CD4-positive, alpha-beta T cell treated with Interleukin-21 for 1 hour (primary cell): ENCODE measurements at regions not wholly inside any gene's neighbourhood (a gene's known extent, or its start where the extent isn't known, plus 50 kb on each side); places are given as distances from the start of the nearest gene placed in this dataset.
"Not testable (repeated sequence)": the region's sequence is repeated elsewhere in the genome, so short reads cannot be mapped to it uniquely, and the experiment has no call there.

ENCODE experiments used
- DNase-seq: peaks from one replicate; pipeline ENCODE4 v3.0.0-alpha.2; 2020

GRCh38 chr6:6724539-6725467 lies 136.3 kb downstream of the LY86 start:
- DNase-seq: peak; percentile 39

- no peak for DNase-seq
These were observed 137.1 kb downstream of the LY86 start for GRCh38 chr6:6725468-6726209.

GRCh38 chr6:6728169-6728941 lies 139.8 kb downstream of the LY86 start:
- no peak for DNase-seq

- DNase-seq: no peak
These were observed 141.5 kb downstream of the LY86 start for GRCh38 chr6:6729971-6730370.

- no peak for DNase-seq
These were observed 142.3 kb downstream of the LY86 start for GRCh38 chr6:6730831-6731230.

- DNase-seq: no peak
These were observed 146.3 kb downstream of the LY86 start for GRCh38 chr6:6734479-6735465.

- DNase-seq: no peak
These were observed 148.5 kb downstream of the LY86 start for GRCh38 chr6:6736791-6737654.

GRCh38 chr6:6737671-6738070 lies 149.2 kb downstream of the LY86 start:
- DNase-seq: no peak

- no peak for DNase-seq
These were observed 149.6 kb downstream of the LY86 start for GRCh38 chr6:6738108-6738507.

GRCh38 chr6:6738922-6739716 lies 150.6 kb downstream of the LY86 start:
- no peak for DNase-seq

- DNase-seq: no peak
These were observed 152.1 kb downstream of the LY86 start for GRCh38 chr6:6740595-6740994.

GRCh38 chr6:6741264-6741663 lies 152.7 kb downstream of the LY86 start:
- no peak for DNase-seq

GRCh38 chr6:6742535-6742934 lies 154.0 kb downstream of the LY86 start:
- DNase-seq: no peak

- no peak for DNase-seq
These were observed 156.0 kb downstream of the LY86 start for GRCh38 chr6:6744551-6744950.

GRCh38 chr6:6745637-6746332 lies 157.3 kb downstream of the LY86 start:
- not testable (repeated sequence) for DNase-seq

GRCh38 chr6:6746333-6746969 lies 157.9 kb downstream of the LY86 start:
- DNase-seq: no peak

GRCh38 chr6:6746970-6747338 lies 158.4 kb downstream of the LY86 start:
- no peak for DNase-seq

GRCh38 chr6:6747371-6747770 lies 158.9 kb downstream of the LY86 start:
- DNase-seq: no peak

GRCh38 chr6:6748001-6748400 lies 159.5 kb downstream of the LY86 start:
- no peak for DNase-seq
